H1 (cell line): ENCODE measurements at regions not wholly inside any gene's neighbourhood (a gene's known extent, or its start where the extent isn't known, plus 50 kb on each side); places are given as distances from the start of the nearest gene placed in this dataset.

Experiments used
- CTCF ChIA-PET: fragments of 300-600 bp; sonication (Branson Sonifier 250); formaldehyde crosslinking; loops from one replicate; lab custom pipeline; 2021; ENCODE audit not compliant: partially characterized antibody; lab: Charles Lee
- POLR2A ChIA-PET: fragments of 300-600 bp; sonication (Branson Sonifier 250); formaldehyde crosslinking; loops from one replicate; lab custom pipeline; 2021; ENCODE audit warnings: inconsistent platforms; ENCODE audit not compliant: partially characterized antibody; lab: Charles Lee
- DNase-seq, 2 experiments: peaks; one replicate each; pipeline versions ENCODE4 v3.0.0 to v3.0.0-alpha.2; 2010 to 2022; ENCODE audit warnings: low spot score in 2 of 2, low read depth in 1 of 2, mixed read lengths in 1 of 2
- FAIRE-seq: peaks from 2 replicates; lab custom pipeline; 2011; peaks lifted over from hg19 to GRCh38; lab: Jason Lieb, UNC
- H2AFZ ChIP-seq: 2 replicates; pipeline ENCODE4 v1.8.1; 2012; ENCODE audit warnings: low read length, inconsistent platforms
- H2AK5ac ChIP-seq: 2 replicates; pipeline ENCODE4 v1.6.1; 2013; ENCODE audit warnings: low read depth, low read length
- H2BK120ac ChIP-seq: replicated peaks from 2 replicates; pipeline ENCODE3; 2013; ENCODE audit warnings: low read depth, low read length, inconsistent platforms
- H2BK12ac ChIP-seq: 2 replicates; pipeline ENCODE4 v1.6.1; 2013; ENCODE audit warnings: low read depth, low read length
- H2BK15ac ChIP-seq: 2 replicates; pipeline ENCODE4 v1.6.1; 2013; ENCODE audit warnings: low read length
- H2BK20ac ChIP-seq: 2 replicates; pipeline ENCODE4 v1.6.1; 2013; ENCODE audit warnings: low read length
- H2BK5ac ChIP-seq: 2 replicates; pipeline ENCODE4 v1.6.1; 2013; ENCODE audit warnings: low read depth, low read length
- H3K14ac ChIP-seq: 2 replicates; pipeline ENCODE4 v1.6.1; 2013; ENCODE audit warnings: inconsistent platforms; ENCODE audit not compliant: insufficient read length
- H3K18ac ChIP-seq: 2 replicates; pipeline ENCODE4 v1.6.1; 2013; ENCODE audit warnings: low read length; ENCODE audit errors: extremely low read depth
- H3K23ac ChIP-seq: 2 replicates; pipeline ENCODE4 v1.6.1; 2013; ENCODE audit warnings: inconsistent platforms; ENCODE audit not compliant: insufficient read length
- H3K23me2 ChIP-seq: 2 replicates; pipeline ENCODE4 v1.6.1; 2013; ENCODE audit warnings: low read depth, low read length
- H3K27ac ChIP-seq: 2 replicates; pipeline ENCODE4 v1.6.1; 2011; ENCODE audit warnings: low read depth, low read length, inconsistent platforms
- H3K27me3 ChIP-seq, 4 experiments: replicated peaks in 1 of 4; 1 replicate in 1 of 4; 2 replicates in 3 of 4; pipeline versions ENCODE4 v1.6.1 to v1.8.1; 2011 to 2013; ENCODE audit warnings: low read length in 3 of 4, mild to moderate bottlenecking in 3 of 4, inconsistent platforms in 2 of 4, mixed read lengths in 2 of 4, moderate library complexity in 1 of 4; ENCODE audit not compliant: control insufficient read depth in 3 of 4, insufficient read depth in 3 of 4; ENCODE audit errors: extremely low read depth in 1 of 4
- H3K36me3 ChIP-seq, 4 experiments: 2 replicates each; pipeline versions ENCODE4 v1.6.1 to v1.8.1; 2011 to 2013; ENCODE audit warnings: mild to moderate bottlenecking in 4 of 4, low read length in 3 of 4, moderate library complexity in 2 of 4, control low read depth in 1 of 4, inconsistent platforms in 1 of 4; ENCODE audit not compliant: insufficient read depth in 4 of 4, control insufficient read depth in 2 of 4
- H3K4ac ChIP-seq: replicated peaks from 2 replicates; pipeline ENCODE3; 2013; ENCODE audit warnings: low read length, low read depth, mixed read lengths, inconsistent platforms; ENCODE audit not compliant: insufficient read length
- H3K4me1 ChIP-seq, 4 experiments: replicated peaks in 1 of 4; 1 replicate in 1 of 4; 2 replicates in 3 of 4; pipeline versions ENCODE4 v1.6.1 to v1.8.1; 2011 to 2013; ENCODE audit warnings: low read length in 3 of 4, inconsistent platforms in 2 of 4, mixed read lengths in 1 of 4; ENCODE audit not compliant: insufficient read depth in 4 of 4, control insufficient read depth in 3 of 4
- H3K4me2 ChIP-seq, 2 experiments: 2 replicates each; pipeline versions ENCODE4 v1.6.1 to v1.8.1; 2011 to 2013; ENCODE audit warnings: low read depth in 2 of 2, low read length in 2 of 2, control low read depth in 1 of 2, inconsistent platforms in 1 of 2, mild to moderate bottlenecking in 1 of 2; ENCODE audit not compliant: insufficient read depth in 1 of 2
- H3K4me3 ChIP-seq, 4 experiments: fragments of 200-600, 300-600 bp in 1 of 4; sonication (generic), shearing (Covaris generic), sonication (Bioruptor Twin) in 1 of 4; 2 replicates each; pipeline versions ENCODE4 v1.5.1 to v1.8.1; 2011 to 2016; ENCODE audit warnings: low read length in 4 of 4, low read depth in 3 of 4, control low read depth in 2 of 4, inconsistent platforms in 2 of 4, mild to moderate bottlenecking in 2 of 4, mixed read lengths in 1 of 4, moderate library complexity in 1 of 4; ENCODE audit not compliant: insufficient read depth in 2 of 4; ENCODE audit errors: extremely low read depth in 1 of 4
- H3K56ac ChIP-seq: replicated peaks from 2 replicates; pipeline ENCODE3; 2013; ENCODE audit warnings: low read depth, mild to moderate bottlenecking, mixed read lengths, low read length, inconsistent platforms; ENCODE audit not compliant: insufficient read length
- H3K79me1 ChIP-seq: 2 replicates; pipeline ENCODE4 v1.6.1; 2013; ENCODE audit warnings: low read depth, low read length, control low read depth
- H3K79me2 ChIP-seq, 2 experiments: 2 replicates each; pipeline versions ENCODE4 v1.6.1 to v1.8.1; 2012 to 2013; ENCODE audit warnings: low read length in 2 of 2, mild to moderate bottlenecking in 2 of 2, inconsistent platforms in 1 of 2; ENCODE audit not compliant: insufficient read depth in 2 of 2, control insufficient read depth in 1 of 2
- H3K9ac ChIP-seq, 4 experiments: replicated peaks in 1 of 4; 1 replicate in 1 of 4; 2 replicates in 3 of 4; pipeline versions ENCODE4 v1.6.1 to v1.8.1; 2011 to 2013; ENCODE audit warnings: low read depth in 3 of 4, low read length in 3 of 4, control low read depth in 2 of 4, mild to moderate bottlenecking in 2 of 4, moderate library complexity in 2 of 4, inconsistent platforms in 1 of 4; ENCODE audit errors: extremely low read depth in 1 of 4
- H3K9me3 ChIP-seq, 2 experiments: 2 replicates each; pipeline versions ENCODE4 v1.6.1 to v1.8.1; 2012 to 2013; ENCODE audit warnings: mild to moderate bottlenecking in 2 of 2, moderate library complexity in 2 of 2, control low read depth in 1 of 2, inconsistent platforms in 1 of 2, low read depth in 1 of 2, low read length in 1 of 2, mixed read lengths in 1 of 2; ENCODE audit not compliant: insufficient read depth in 2 of 2
- H4K20me1 ChIP-seq, 2 experiments: replicated peaks in 1 of 2; 2 replicates each; pipeline versions ENCODE3 to v1.8.1; 2011 to 2013; ENCODE audit warnings: inconsistent platforms in 2 of 2, low read length in 2 of 2, mild to moderate bottlenecking in 1 of 2; ENCODE audit not compliant: insufficient read depth in 2 of 2, control insufficient read depth in 1 of 2
- H4K5ac ChIP-seq: 2 replicates; pipeline ENCODE4 v1.6.1; 2013; ENCODE audit warnings: low read length, low read depth, mixed read lengths, inconsistent platforms; ENCODE audit not compliant: insufficient read length
- H4K8ac ChIP-seq: 2 replicates; pipeline ENCODE4 v1.8.0; 2013; ENCODE audit warnings: mild to moderate bottlenecking, moderate library complexity, low read length, inconsistent platforms; ENCODE audit not compliant: insufficient read depth; ENCODE audit errors: extremely low read depth
- H4K91ac ChIP-seq: replicated peaks from 2 replicates; pipeline ENCODE3; 2013; ENCODE audit warnings: low read length, mixed read lengths, inconsistent platforms; ENCODE audit not compliant: insufficient read length
- GABPA ChIP-seq: IDR thresholded peaks from 2 replicates; pipeline ENCODE4 v1.6.1; 2011; ENCODE audit warnings: mild to moderate bottlenecking, low read length, moderate library complexity, borderline replicate concordance; ENCODE audit not compliant: insufficient read depth
- SIRT6 ChIP-seq: IDR thresholded peaks from one replicate; pipeline ENCODE4 v1.7.1; 2012; ENCODE audit warnings: low read length, inconsistent platforms
- WGBS, 2 experiments: shearing (Covaris generic) in 1 of 2; methylation state at CpG; one replicate each; pipeline versions ENCODE4 v1.1.6 to v1.1.7; 2013 to 2015; ENCODE audit warnings: low lambda C conversion rate in 2 of 2, mixed read lengths in 2 of 2, inconsistent platforms in 1 of 2, low coverage in 1 of 2, missing lambda C conversion rate in 1 of 2; ENCODE audit not compliant: insufficient replicate concordance in 2 of 2, insufficient coverage in 1 of 2, insufficient read length in 1 of 2; ENCODE audit errors: extremely low coverage in 1 of 2, missing lambda C conversion rate in 1 of 2; 5-methylcytosine and 5-hydroxymethylcytosine counted together
- TF ChIP-seq, protein P1 (sequence below): IDR thresholded peaks from 2 replicates; pipeline ENCODE4 v1.6.1; 2012; ENCODE audit warnings: low read length, inconsistent platforms
- TF ChIP-seq, protein P2 (sequence below), 3 experiments: IDR thresholded peaks; 1 replicate in 2 of 3; 2 replicates in 1 of 3; pipeline versions ENCODE4 v1.5.1 to v1.6.1; 2011; ENCODE audit warnings: low read length in 3 of 3, mild to moderate bottlenecking in 3 of 3, inconsistent platforms in 2 of 3, low read depth in 1 of 3, moderate library complexity in 1 of 3; ENCODE audit not compliant: insufficient read depth in 1 of 3; ENCODE audit errors: control extremely low read depth in 1 of 3

DNA sequence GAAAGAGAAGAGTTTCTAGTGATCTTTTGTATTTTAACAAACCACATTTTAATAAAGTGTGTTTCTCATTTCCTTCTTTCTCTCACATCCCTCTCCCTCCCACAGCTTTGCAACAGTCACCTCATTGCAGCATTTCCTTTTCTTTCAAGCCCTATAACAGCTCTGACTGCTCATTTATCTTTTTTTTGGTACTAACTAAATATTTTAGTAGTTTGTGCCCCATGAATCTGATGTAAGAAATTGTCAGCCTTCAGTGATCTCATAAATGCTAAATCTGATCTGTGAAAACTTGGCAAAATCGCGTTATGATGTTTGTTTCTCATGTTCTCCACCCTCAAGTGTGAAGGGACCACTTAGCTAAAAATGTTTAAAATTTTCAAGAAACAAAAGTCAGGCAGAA lies 258.5 kb upstream of the SLIT2 start:
- Histone ChIP-seq H2AFZ (no peak overlapping the region), H3K23me2 (no peaks in the 10 kb centered on the region), H3K4me2 (no peak overlapping the region), H3K4ac (no peak overlapping the region), H3K4me3 (no peak overlapping the region), H3K9ac (no peak overlapping the region), H3K56ac (no peak overlapping the region), H4K8ac (no peak overlapping the region), H2BK12ac (no peak overlapping the region), H4K20me1 (no peaks in the 10 kb centered on the region), H3K18ac (no peak overlapping the region), H3K4me1 (no peaks in the 10 kb centered on the region), H2AK5ac (no peak overlapping the region), H3K14ac (no peak overlapping the region), H4K91ac (no peak overlapping the region), H3K9me3 (no peaks in the 10 kb centered on the region), H3K79me2 (no peaks in the 10 kb centered on the region), H3K79me1 (no peaks in the 10 kb centered on the region), H3K27me3 (no peaks in the 10 kb centered on the region), H2BK120ac (no peak overlapping the region), H4K5ac (no peak overlapping the region), H3K27ac (no peak overlapping the region), H2BK20ac (no peak overlapping the region), H2BK5ac (no peak overlapping the region), H3K23ac (no peak overlapping the region), H2BK15ac (no peak overlapping the region), H3K36me3 (no peaks in the 10 kb centered on the region)
- ChIA-PET CTCF (no interaction called here), POLR2A (no interaction called here)
- no peak for DNase-seq
- no peak for FAIRE-seq
- TF ChIP-seq GABPA (no peak), SIRT6 (no peak)
- TF ChIP-seq, protein P1, sequence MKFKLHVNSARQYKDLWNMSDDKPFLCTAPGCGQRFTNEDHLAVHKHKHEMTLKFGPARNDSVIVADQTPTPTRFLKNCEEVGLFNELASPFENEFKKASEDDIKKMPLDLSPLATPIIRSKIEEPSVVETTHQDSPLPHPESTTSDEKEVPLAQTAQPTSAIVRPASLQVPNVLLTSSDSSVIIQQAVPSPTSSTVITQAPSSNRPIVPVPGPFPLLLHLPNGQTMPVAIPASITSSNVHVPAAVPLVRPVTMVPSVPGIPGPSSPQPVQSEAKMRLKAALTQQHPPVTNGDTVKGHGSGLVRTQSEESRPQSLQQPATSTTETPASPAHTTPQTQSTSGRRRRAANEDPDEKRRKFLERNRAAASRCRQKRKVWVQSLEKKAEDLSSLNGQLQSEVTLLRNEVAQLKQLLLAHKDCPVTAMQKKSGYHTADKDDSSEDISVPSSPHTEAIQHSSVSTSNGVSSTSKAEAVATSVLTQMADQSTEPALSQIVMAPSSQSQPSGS, result no peak
- TF ChIP-seq, protein P2, sequence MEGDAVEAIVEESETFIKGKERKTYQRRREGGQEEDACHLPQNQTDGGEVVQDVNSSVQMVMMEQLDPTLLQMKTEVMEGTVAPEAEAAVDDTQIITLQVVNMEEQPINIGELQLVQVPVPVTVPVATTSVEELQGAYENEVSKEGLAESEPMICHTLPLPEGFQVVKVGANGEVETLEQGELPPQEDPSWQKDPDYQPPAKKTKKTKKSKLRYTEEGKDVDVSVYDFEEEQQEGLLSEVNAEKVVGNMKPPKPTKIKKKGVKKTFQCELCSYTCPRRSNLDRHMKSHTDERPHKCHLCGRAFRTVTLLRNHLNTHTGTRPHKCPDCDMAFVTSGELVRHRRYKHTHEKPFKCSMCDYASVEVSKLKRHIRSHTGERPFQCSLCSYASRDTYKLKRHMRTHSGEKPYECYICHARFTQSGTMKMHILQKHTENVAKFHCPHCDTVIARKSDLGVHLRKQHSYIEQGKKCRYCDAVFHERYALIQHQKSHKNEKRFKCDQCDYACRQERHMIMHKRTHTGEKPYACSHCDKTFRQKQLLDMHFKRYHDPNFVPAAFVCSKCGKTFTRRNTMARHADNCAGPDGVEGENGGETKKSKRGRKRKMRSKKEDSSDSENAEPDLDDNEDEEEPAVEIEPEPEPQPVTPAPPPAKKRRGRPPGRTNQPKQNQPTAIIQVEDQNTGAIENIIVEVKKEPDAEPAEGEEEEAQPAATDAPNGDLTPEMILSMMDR (IDR thresholded peaks at IDR 0.05; ENCODE audit: control extremely low read depth in 1 of 3, insufficient read depth in 1 of 3, low read depth in 1 of 3, low read length in 3 of 3), result no peak
- WGBS, 2 experiments, result 93% methylated on average over 2 of the region's 2 CpGs; no CpG with 5 or more reads in 1 of the 2 experiments
